IMR-90 (cell line): ENCODE measurements at regions not wholly inside any gene's neighbourhood (a gene's known extent, or its start where the extent isn't known, plus 50 kb on each side); places are given as distances from the start of the nearest gene placed in this dataset.

Source experiments
- ATAC-seq: fragments of 200-7000 bp; cut with Tn5 transposase; 2 replicates; pipeline ENCODE4 v1.9.1; 2020; ENCODE audit warnings: low read depth, mild to moderate bottlenecking, moderate library complexity
- BruUV-seq: library from RNA; stranded (reverse); fragments of 400-500 nt; replicated peaks from 2 replicates; lab custom pipeline; 2021; lab: Mats Ljungman, UMichigan
- CTCF ChIA-PET: fragments of 300-600 bp; formaldehyde crosslinking; extraction: SDS; loops from one replicate; lab custom pipeline; 2021; ENCODE audit warnings: antibody characterized with exemption; lab: Yijun Ruan, JAX
- POLR2A ChIA-PET: fragments of 300-600 bp; sonication (Branson Sonifier 250); formaldehyde crosslinking; loops from one replicate; lab custom pipeline; 2022; ENCODE audit warnings: antibody characterized with exemption; ENCODE audit not compliant: unreplicated experiment; lab: Charles Lee
- DNase-seq: peaks from one replicate; pipeline ENCODE4 v3.0.0; 2013
- H2AFZ ChIP-seq: replicated peaks from 2 replicates; pipeline ENCODE3; 2013; ENCODE audit warnings: low read length, mild to moderate bottlenecking; ENCODE audit not compliant: poor library complexity
- H2AK5ac ChIP-seq: 2 replicates; pipeline ENCODE4 v1.6.1; 2013; ENCODE audit warnings: low read depth, low read length, inconsistent platforms
- H2AK9ac ChIP-seq: replicated peaks from 2 replicates; pipeline ENCODE3; 2013; ENCODE audit warnings: mild to moderate bottlenecking, low read depth, low read length, moderate library complexity; ENCODE audit not compliant: poor library complexity
- H2BK120ac ChIP-seq: 2 replicates; pipeline ENCODE4 v1.6.1; 2013; ENCODE audit warnings: low read depth, low read length, inconsistent platforms
- H2BK15ac ChIP-seq: 3 replicates; pipeline ENCODE4 v1.6.1; 2013; ENCODE audit warnings: low read depth, low read length, inconsistent platforms
- H2BK20ac ChIP-seq: 2 replicates; pipeline ENCODE4 v1.6.1; 2013; ENCODE audit warnings: low read depth, mild to moderate bottlenecking, inconsistent platforms, low read length, moderate library complexity
- H2BK5ac ChIP-seq: 2 replicates; pipeline ENCODE4 v1.6.1; 2013; ENCODE audit warnings: mild to moderate bottlenecking, low read depth, low read length, inconsistent platforms; ENCODE audit not compliant: poor library complexity, severe bottlenecking
- H3K14ac ChIP-seq: replicated peaks from 2 replicates; pipeline ENCODE4 v1.6.1; 2013; ENCODE audit warnings: low read depth, low read length, inconsistent platforms
- H3K18ac ChIP-seq: 2 replicates; pipeline ENCODE4 v1.6.1; 2013; ENCODE audit warnings: low read depth, low read length, control low read depth
- H3K23ac ChIP-seq: 2 replicates; pipeline ENCODE4 v1.6.1; 2013; ENCODE audit warnings: low read depth, low read length, inconsistent platforms
- H3K27ac ChIP-seq: 2 replicates; pipeline ENCODE4 v1.5.1; 2013; ENCODE audit warnings: mild to moderate bottlenecking, control low read depth, low read length; ENCODE audit not compliant: insufficient read depth
- H3K27me3 ChIP-seq: 2 replicates; pipeline ENCODE4 v1.6.1; 2013; ENCODE audit warnings: low read length; ENCODE audit not compliant: control insufficient read depth, insufficient read depth
- H3K36me3 ChIP-seq: 2 replicates; pipeline ENCODE4 v1.6.1; 2013; ENCODE audit warnings: low read length, mixed read lengths; ENCODE audit not compliant: control insufficient read depth, insufficient read depth
- H3K4ac ChIP-seq: 2 replicates; pipeline ENCODE4 v1.6.1; 2013; ENCODE audit warnings: low read depth, low read length, inconsistent platforms
- H3K4me1 ChIP-seq: 2 replicates; pipeline ENCODE4 v1.6.1; 2013; ENCODE audit warnings: low read length, mixed read lengths; ENCODE audit not compliant: control insufficient read depth, insufficient read depth
- H3K4me2 ChIP-seq: 2 replicates; pipeline ENCODE4 v1.6.1; 2013; ENCODE audit warnings: low read depth, mild to moderate bottlenecking, control low read depth, low read length, moderate library complexity
- H3K4me3 ChIP-seq: 2 replicates; pipeline ENCODE4 v1.5.1; 2013; ENCODE audit warnings: low read depth, mild to moderate bottlenecking, control low read depth, low read length, moderate library complexity; ENCODE audit not compliant: insufficient read depth
- H3K56ac ChIP-seq: 2 replicates; pipeline ENCODE4 v1.6.1; 2013; ENCODE audit warnings: low read length, inconsistent platforms; ENCODE audit not compliant: insufficient read depth; ENCODE audit errors: extremely low read depth
- H3K79me1 ChIP-seq, 2 experiments: 2 replicates each; pipeline ENCODE4 v1.6.1; 2013; ENCODE audit warnings: low read length in 2 of 2, inconsistent platforms in 1 of 2, low read depth in 1 of 2
- H3K9ac ChIP-seq: 2 replicates; pipeline ENCODE4 v1.6.1; 2013; ENCODE audit warnings: low read depth, low read length, control low read depth
- H3K9me1 ChIP-seq: 2 replicates; pipeline ENCODE4 v1.6.1; 2013; ENCODE audit warnings: low read length, inconsistent platforms; ENCODE audit not compliant: insufficient read depth
- H3K9me3 ChIP-seq: 2 replicates; pipeline ENCODE4 v1.6.1; 2013; ENCODE audit warnings: low read length; ENCODE audit not compliant: control insufficient read depth, insufficient read depth
- H4K20me1 ChIP-seq: 2 replicates; pipeline ENCODE4 v1.6.1; 2013; ENCODE audit warnings: low read length, inconsistent platforms; ENCODE audit not compliant: insufficient read depth
- H4K5ac ChIP-seq: 2 replicates; pipeline ENCODE4 v1.6.1; 2013; ENCODE audit warnings: mild to moderate bottlenecking, low read depth, low read length, control low read depth
- H4K8ac ChIP-seq, 2 experiments: 2 replicates each; pipeline ENCODE4 v1.6.1; 2013; ENCODE audit warnings: low read depth in 2 of 2, low read length in 2 of 2, control low read depth in 1 of 2, inconsistent platforms in 1 of 2
- H4K91ac ChIP-seq: 2 replicates; pipeline ENCODE4 v1.6.1; 2013; ENCODE audit warnings: low read depth, low read length, inconsistent platforms; ENCODE audit not compliant: insufficient read depth
- CEBPB ChIP-seq: IDR thresholded peaks from 2 replicates; pipeline ENCODE4 v1.6.1; 2012; ENCODE audit warnings: low read depth, low read length, improper control_type of control experiment
- ELK1 ChIP-seq: fragments of 150-350 bp; IDR thresholded peaks from 2 replicates; pipeline ENCODE4 v1.6.1; 2016; ENCODE audit warnings: low read depth, mild to moderate bottlenecking, low read length, moderate library complexity, borderline replicate concordance
- MAFK ChIP-seq: IDR thresholded peaks from 2 replicates; pipeline ENCODE4 v1.6.1; 2012; ENCODE audit warnings: low read depth, low read length, improper control_type of control experiment
- MXI1 ChIP-seq: IDR thresholded peaks from 2 replicates; pipeline ENCODE4 v1.6.1; 2012; ENCODE audit warnings: low read depth, mild to moderate bottlenecking, low read length, moderate library complexity, borderline replicate concordance
- POLR2A ChIP-seq: IDR thresholded peaks from 2 replicates; pipeline ENCODE4 v1.6.1; 2012; ENCODE audit warnings: mild to moderate bottlenecking, low read depth, low read length
- RFX5 ChIP-seq: IDR thresholded peaks from 2 replicates; pipeline ENCODE4 v1.8.0; 2012; ENCODE audit warnings: low read depth, mild to moderate bottlenecking, low read length, moderate library complexity
- USF2 ChIP-seq: fragments of 150-350 bp; IDR thresholded peaks from 2 replicates; pipeline ENCODE4 v1.6.1; 2017; ENCODE audit warnings: mild to moderate bottlenecking, antibody characterized with exemption, low read length, low read depth
- WGBS, 2 experiments: methylation state at CpG; one replicate each; pipeline versions ENCODE4 v1.1.5 to v1.1.7; 2013; ENCODE audit warnings: missing lambda C conversion rate in 2 of 2; ENCODE audit not compliant: insufficient read length in 1 of 2; ENCODE audit errors: extremely low coverage in 2 of 2; 5-methylcytosine and 5-hydroxymethylcytosine counted together
- dilution Hi-C: fragments of 300-500 bp; cut with HindIII; formaldehyde crosslinking; loops from one replicate; pipeline ENCODE4 v1.14.3; 2018; ENCODE audit warnings: low sequenced_read_pairs; ENCODE audit not compliant: unreplicated experiment
- in situ Hi-C: fragments of 300-500 bp; cut with MboI; formaldehyde crosslinking; loops from 3 replicates; pipeline ENCODE4 v1.14.3; 2019; ENCODE audit warnings: low sequenced_read_pairs, inconsistent platforms, mixed read lengths
- intact Hi-C: fragments of 100-400 bp; cut with micrococcal nuclease; formaldehyde crosslinking; loops from 2 replicates; pipeline ENCODE4 v1.10.0; 2022

GRCh38 chr15:48010316-48010715, 110.5 kb upstream of the SLC24A5 start:
- Histone ChIP-seq H3K4ac (no peak overlapping the region), H3K27ac (no peak overlapping the region), H2BK120ac (no peak overlapping the region), H3K9me1 (no peaks in the 10 kb centered on the region), H3K9me3 (no peaks in the 10 kb centered on the region), H3K4me1 (no peaks in the 10 kb centered on the region), H3K14ac (no peak overlapping the region), H4K8ac (no peak overlapping the region), H3K27me3 (peaks cover 2% of the 10 kb centered on the region; the same call in 1 of the 2 replicates), H2BK20ac (no peak overlapping the region), H2BK5ac (no peak overlapping the region), H4K5ac (no peak overlapping the region), H3K23ac (no peak overlapping the region), H2AK5ac (no peak overlapping the region), H2AFZ (no peak overlapping the region), H3K56ac (no peak overlapping the region), H3K4me3 (no peak overlapping the region), H2BK15ac (no peak overlapping the region), H3K4me2 (no peak overlapping the region), H3K79me1 (no peaks in the 10 kb centered on the region), H2AK9ac (no peak overlapping the region), H3K9ac (no peak overlapping the region), H3K18ac (no peak overlapping the region), H3K36me3 (no peaks in the 10 kb centered on the region), H4K20me1 (no peaks in the 10 kb centered on the region), H4K91ac (no peak overlapping the region)
- WGBS, 2 experiments, result no CpG with 5 or more reads among the region's 4 CpGs
- ATAC-seq, result no peak
- TF ChIP-seq POLR2A (no peak), CEBPB (no peak), MAFK (no peak), MXI1 (no peak), RFX5 (no peak), ELK1 (no peak), USF2 (no peak)
- intact Hi-C loops, result no loop called here
- in situ Hi-C loops, result no loop called here
- CTCF ChIA-PET, result no interaction called here
- POLR2A ChIA-PET, result no interaction called here
- DNase-seq, result no peak
- dilution Hi-C loops, result no loop called here
- BruUV-seq, result no TSS peak
